Panc1 (cell line): ENCODE measurements at regions not wholly inside any gene's neighbourhood (a gene's known extent, or its start where the extent isn't known, plus 50 kb on each side); places are given as distances from the start of the nearest gene placed in this dataset.

Experiments used
- ATAC-seq: fragments of 200-7000 bp; cut with Tn5 transposase; 2 replicates; pipeline ENCODE4 v1.9.1; 2020; ENCODE audit warnings: mild to moderate bottlenecking, moderate library complexity
- BruUV-seq: library from RNA; stranded (reverse); fragments of 400-500 nt; replicated peaks from 2 replicates; lab custom pipeline; 2021; lab: Mats Ljungman, UMichigan
- CTCF ChIA-PET: fragments of 300-600 bp; sonication (Branson Sonifier 250); formaldehyde crosslinking; loops from one replicate; lab custom pipeline; 2022; ENCODE audit warnings: antibody characterized with exemption; lab: Charles Lee
- POLR2A ChIA-PET: fragments of 300-600 bp; sonication (Branson Sonifier 250); formaldehyde crosslinking; loops from one replicate; lab custom pipeline; 2022; ENCODE audit warnings: antibody characterized with exemption; lab: Charles Lee
- DNase-seq: peaks from one replicate; pipeline ENCODE4 v3.0.0-alpha.2; 2010; ENCODE audit warnings: low read depth, low spot score
- H3K27ac ChIP-seq: 2 replicates; pipeline ENCODE4 v1.5.1; 2011; ENCODE audit warnings: mild to moderate bottlenecking, low read length, inconsistent platforms
- H3K27me3 ChIP-seq: fragments of 200-500 bp; sonication (Bioruptor generic); 2 replicates; pipeline ENCODE4 v1.6.0; 2014; ENCODE audit warnings: low read length, inconsistent platforms; ENCODE audit not compliant: control insufficient read depth, insufficient read depth
- H3K36me3 ChIP-seq: fragments of 200-500 bp; sonication (Bioruptor generic); 2 replicates; pipeline ENCODE4 v1.5.1; 2014; ENCODE audit warnings: inconsistent platforms, mild to moderate bottlenecking, low read length, moderate library complexity; ENCODE audit not compliant: control insufficient read depth, insufficient read depth
- H3K4me1 ChIP-seq: 2 replicates; pipeline ENCODE4 v1.5.1; 2011; ENCODE audit warnings: inconsistent platforms, mild to moderate bottlenecking, low read length, moderate library complexity; ENCODE audit not compliant: control insufficient read depth, insufficient read depth
- H3K4me3 ChIP-seq, 2 experiments: 2 replicates each; pipeline ENCODE4 v1.5.1; 2011 to 2012; ENCODE audit warnings: low read depth in 2 of 2, low read length in 2 of 2, mild to moderate bottlenecking in 2 of 2, inconsistent platforms in 1 of 2, moderate library complexity in 1 of 2
- H3K9me3 ChIP-seq: fragments of 200-500 bp; sonication (Bioruptor generic); 2 replicates; pipeline ENCODE4 v1.5.1; 2014; ENCODE audit warnings: low read depth, mild to moderate bottlenecking, inconsistent platforms, low read length, moderate library complexity; ENCODE audit not compliant: control insufficient read depth, insufficient read depth
- CTCF ChIP-seq: fragments of 450-650 bp; IDR thresholded peaks from 2 replicates; pipeline ENCODE4 v1.5.1; 2017; ENCODE audit warnings: mild to moderate bottlenecking
- POLR2AphosphoS5 ChIP-seq: IDR thresholded peaks from 2 replicates; pipeline ENCODE4 v1.6.1; 2012; ENCODE audit warnings: mild to moderate bottlenecking, low read depth, low read length, moderate library complexity
- REST ChIP-seq, 2 experiments: IDR thresholded peaks; 2 replicates each; pipeline ENCODE4 v1.6.1; 2011 to 2012; ENCODE audit warnings: low read depth in 2 of 2, control low read depth in 1 of 2, low read length in 1 of 2, mild to moderate bottlenecking in 1 of 2, moderate library complexity in 1 of 2; ENCODE audit not compliant: insufficient read depth in 1 of 2
- SIN3A ChIP-seq: IDR thresholded peaks from 2 replicates; pipeline ENCODE4 v1.6.1; 2012; ENCODE audit warnings: low read depth, mild to moderate bottlenecking, low read length, moderate library complexity, borderline replicate concordance; ENCODE audit not compliant: insufficient read depth
- TCF7L2 ChIP-seq: IDR thresholded peaks from 2 replicates; pipeline ENCODE4 v1.6.1; 2011; ENCODE audit warnings: mild to moderate bottlenecking, low read depth, low read length, inconsistent platforms
- in situ Hi-C: cut with HindIII; loops from 2 replicates; pipeline ENCODE4 v1.10.0; 2016; ENCODE audit warnings: low sequenced_read_pairs, low pct_unique_long_range_greater_than_20kb
- intact Hi-C: fragments of 100-400 bp; cut with micrococcal nuclease; formaldehyde crosslinking; loops from one replicate; pipeline ENCODE4 v1.10.0; 2022; ENCODE audit not compliant: unreplicated experiment

DNA sequence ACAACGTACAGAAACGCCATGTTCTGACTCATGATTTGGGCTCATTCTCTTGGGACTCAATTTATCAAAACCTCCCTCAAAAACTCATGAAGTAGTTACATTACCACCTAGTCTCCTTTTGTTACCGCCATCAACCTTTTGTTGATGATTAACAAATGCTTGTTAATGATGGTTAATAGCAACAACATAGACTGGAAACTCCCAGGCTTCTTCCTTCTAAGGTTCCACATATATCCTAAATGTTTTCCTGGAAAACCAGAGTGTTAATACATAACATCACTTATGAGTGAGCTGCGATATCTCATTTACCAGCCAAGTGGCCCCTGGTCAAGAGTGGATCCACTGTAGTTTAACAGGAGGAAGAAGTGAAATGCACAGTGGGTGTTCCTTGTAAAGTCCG is 176.3 kb downstream of the ERMARD start:
- in situ Hi-C loops = no loop called here
- H3K9me3 ChIP-seq = no peaks in the 10 kb centered on the region
- CTCF ChIA-PET = no interaction called here

GRCh38 chr6:169926617-169927417 is 175.4 kb downstream of the ERMARD start:
- CTCF ChIA-PET = interaction anchor here (0.6 kb wide), 1 partner anchor 21 kb away, joined by 3 read pairs; no protein-coding TSS in a partner anchor
- no peak for DNase-seq
- no TSS peak for BruUV-seq
- Histone ChIP-seq H3K36me3 (no peaks in the 10 kb centered on the region), H3K27ac (no peak overlapping the region), H3K27me3 (no peaks in the 10 kb centered on the region), H3K4me1 (no peaks in the 10 kb centered on the region; the same call in 1 of the 2 replicates), H3K4me3 (no peak overlapping the region), H3K9me3 (no peaks in the 10 kb centered on the region)
- no peak for ATAC-seq
- in situ Hi-C loops = no loop called here
- intact Hi-C loops = no loop called here
- POLR2A ChIA-PET = no interaction called here
- TF ChIP-seq REST (IDR thresholded peaks at IDR 0.05; ENCODE audit: insufficient read depth in 1 of 2, low read depth in 2 of 2, low read length in 1 of 2) (no peak), SIN3A (no peak), TCF7L2 (no peak), POLR2AphosphoS5 (no peak)

More for the DNA sequence above, 176.3 kb downstream of the ERMARD start:
- Histone ChIP-seq H3K36me3 (no peaks in the 10 kb centered on the region), H3K4me1 (peaks cover 6% of the 10 kb centered on the region; the same call in 1 of the 2 replicates), H3K27ac (no peak overlapping the region), H3K4me3 (no peak overlapping the region), H3K27me3 (no peaks in the 10 kb centered on the region)
- TF ChIP-seq CTCF = no peak
- no peak for TF ChIP-seq REST (IDR thresholded peaks at IDR 0.05; ENCODE audit: insufficient read depth in 1 of 2, low read depth in 2 of 2, low read length in 1 of 2)
- TF ChIP-seq SIN3A = no peak
- no peak for TF ChIP-seq POLR2AphosphoS5
- no peak for TF ChIP-seq TCF7L2
- POLR2A ChIA-PET = no interaction called here
- no TSS peak for BruUV-seq
- intact Hi-C loops = no loop called here
- ATAC-seq (no peak), DNase-seq (no peak)
